NCI-H1105 treated with DMSO at 0.1 percent for 48 hours (cell line): ENCODE measurements at regions not wholly inside any gene's neighbourhood (a gene's known extent, or its start where the extent isn't known, plus 50 kb on each side); places are given as distances from the start of the nearest gene placed in this dataset.

ENCODE experiments used
- DNase-seq: peaks from one replicate; lab custom pipeline; 2025; lab: John Stamatoyannopoulos, UW

GRCh38 chr4:85393201-85393600 is 81.7 kb upstream of the ARHGAP24 start:
- DNase-seq = no peak

DNA sequence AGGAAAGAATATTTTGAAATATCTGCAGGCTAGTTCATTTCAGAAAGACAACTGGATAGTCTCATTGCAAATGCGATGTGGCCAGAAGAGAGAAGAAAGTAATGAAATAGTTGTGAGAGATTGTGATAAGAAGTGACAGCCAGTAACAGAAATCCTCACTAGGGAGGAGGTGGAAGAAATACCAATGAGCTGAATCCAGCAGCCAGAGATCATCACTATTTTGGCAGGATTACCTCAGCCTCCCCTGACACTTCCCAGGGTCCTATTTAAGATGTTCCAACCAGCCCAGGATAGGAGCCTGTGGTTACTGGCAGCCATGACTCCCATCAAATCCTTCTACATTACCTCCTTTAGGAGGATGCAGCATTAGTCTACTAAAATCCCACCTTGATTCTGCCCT is 76.7 kb upstream of the ARHGAP24 start:
- DNase-seq = no peak

- DNase-seq = no peak
These were observed 75.7 kb upstream of the ARHGAP24 start for GRCh38 chr4:85399270-85399669.

DNA sequence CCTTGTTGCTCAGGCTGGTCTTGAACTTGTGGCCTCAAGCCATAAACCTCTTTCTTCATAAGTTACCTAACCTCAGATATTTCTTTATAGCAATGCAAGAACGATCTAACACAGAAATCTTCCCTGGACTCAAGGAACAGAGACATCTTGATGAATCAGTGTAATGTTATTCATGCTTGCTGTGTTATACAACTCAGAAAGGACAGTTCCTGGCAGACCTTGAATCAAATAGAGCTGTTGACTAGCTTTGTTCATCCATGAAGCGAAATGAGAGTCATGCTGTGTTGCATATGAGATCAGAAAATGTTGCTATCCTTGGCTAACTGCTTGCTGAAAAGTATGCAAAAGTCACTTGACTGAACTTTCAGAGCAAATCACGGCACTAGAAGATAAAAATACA is 72.6 kb upstream of the ARHGAP24 start:
- no peak for DNase-seq

- no peak for DNase-seq
These were observed 68.8 kb upstream of the ARHGAP24 start for GRCh38 chr4:85406185-85406584.

DNA sequence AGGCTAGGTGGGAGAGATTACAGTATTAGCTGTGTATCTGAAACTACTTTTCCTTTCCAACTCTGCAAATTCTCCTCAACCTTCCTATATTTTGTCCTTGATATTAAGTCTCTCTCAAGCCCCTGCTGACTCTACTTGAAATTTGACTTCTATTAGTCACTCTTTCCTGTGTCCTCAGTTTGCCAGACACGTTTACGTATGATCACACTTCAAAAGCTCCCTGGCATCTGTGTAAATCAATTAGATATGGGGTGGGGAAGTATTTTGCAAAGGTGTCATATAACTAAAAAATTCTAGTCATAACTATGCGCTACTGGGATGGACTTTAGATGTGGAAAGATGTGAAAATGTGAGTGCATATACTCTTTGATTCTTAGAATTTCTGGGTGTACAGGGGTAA is 67.4 kb upstream of the ARHGAP24 start:
- DNase-seq = no peak

GRCh38 chr4:85408301-85408700 is 66.6 kb upstream of the ARHGAP24 start:
- no peak for DNase-seq

DNA sequence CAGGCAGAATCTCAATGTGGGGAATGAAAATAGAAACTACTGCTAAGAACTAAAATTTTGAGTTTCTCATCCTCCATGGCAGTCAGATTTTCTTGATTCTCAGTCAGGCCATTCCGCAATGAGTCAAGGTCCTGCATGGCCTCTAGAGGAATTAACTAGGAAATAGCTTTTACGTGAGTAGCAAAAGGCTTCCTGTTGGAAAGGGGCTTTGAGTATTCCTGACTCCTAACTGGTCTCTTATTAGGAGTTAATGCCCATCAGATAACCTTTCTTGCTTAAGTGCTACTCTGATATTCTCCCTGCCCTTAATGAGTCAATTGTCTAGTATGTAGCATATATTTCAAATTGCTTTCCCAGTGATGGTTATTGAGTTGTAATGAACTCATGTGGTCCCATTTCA is 65.7 kb upstream of the ARHGAP24 start:
- no peak for DNase-seq

GRCh38 chr4:85411386-85411785 is 63.6 kb upstream of the ARHGAP24 start:
- DNase-seq = no peak

DNA sequence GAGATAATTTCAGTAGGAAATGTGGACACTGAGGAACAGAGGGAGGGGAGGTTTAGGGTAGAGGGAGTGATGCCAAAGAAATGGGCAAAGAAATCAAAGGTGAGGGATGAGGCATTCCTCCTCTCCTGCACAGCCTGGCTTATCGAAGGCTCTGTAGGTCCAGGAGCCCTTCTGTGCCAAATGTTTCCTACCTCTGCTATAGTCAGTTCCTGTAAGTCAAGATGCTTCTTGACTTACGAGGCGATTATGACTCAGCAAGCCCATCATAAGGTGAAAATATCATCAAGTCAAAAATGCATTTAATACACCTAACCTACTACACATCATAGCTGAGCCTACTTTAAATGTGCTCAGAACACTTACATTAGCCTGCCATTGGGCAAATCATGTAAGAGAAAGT is 60.0 kb upstream of the ARHGAP24 start:
- DNase-seq = no peak

GRCh38 chr4:85416094-85416493 is 58.9 kb upstream of the ARHGAP24 start:
- no peak for DNase-seq

GRCh38 chr4:85419103-85419502 is 55.8 kb upstream of the ARHGAP24 start:
- no peak for DNase-seq

- no peak for DNase-seq
These were observed 54.1 kb upstream of the ARHGAP24 start for GRCh38 chr4:85420831-85421230.

GRCh38 chr4:85423431-85423830 is 51.5 kb upstream of the ARHGAP24 start:
- no peak for DNase-seq
